ENCODE measurements at regions not wholly inside any gene's neighbourhood (a gene's known extent, or its start where the extent isn't known, plus 50 kb on each side); places are given as distances from the start of the nearest gene placed in this dataset.

DNA sequence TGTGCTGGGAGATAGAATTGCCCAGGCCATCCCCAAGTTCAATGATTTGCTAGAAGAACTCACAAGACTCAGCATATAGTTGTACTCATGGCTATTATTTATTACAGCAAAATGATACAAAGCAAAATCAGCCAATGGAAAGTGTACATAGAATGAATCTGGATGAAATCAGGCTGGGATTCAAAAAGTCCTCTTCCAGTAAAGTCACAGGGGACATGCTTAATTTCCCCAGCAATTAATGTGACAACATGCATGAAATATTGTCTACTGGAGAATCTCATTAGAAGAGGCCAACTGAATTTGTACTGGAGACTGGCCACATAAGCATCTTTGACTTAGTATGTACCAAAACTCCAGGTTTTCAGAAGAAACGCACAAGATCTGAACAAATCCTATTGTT lies 1043.1 kb downstream of the NAALADL2 start:
- no peaks in the 10 kb centered on the region for H3K36me3 ChIP-seq (ENCODE audit: control insufficient read depth, insufficient read depth, low read length)
- TF ChIP-seq CTCF (IDR thresholded peaks at IDR 0.05; ENCODE audit: insufficient read depth, low read length, poor library complexity, severe bottlenecking) = no peak
- no peak for DNase-seq (ENCODE audit: low read depth)
- H3K27me3 ChIP-seq (ENCODE audit: control insufficient read depth, insufficient read depth, low read length) = no peaks in the 10 kb centered on the region
- no peak overlapping the region for H3K4me3 ChIP-seq (ENCODE audit: low read depth, low read length)

GRCh38 chr3:175898194-175898593 lies 1039.1 kb downstream of the NAALADL2 start:
- no peak for TF ChIP-seq CTCF (IDR thresholded peaks at IDR 0.05; ENCODE audit: insufficient read depth, low read length, poor library complexity, severe bottlenecking)
- no peak for DNase-seq (ENCODE audit: low read depth)
- H3K4me3 ChIP-seq (ENCODE audit: low read depth, low read length) = no peak overlapping the region

DNA sequence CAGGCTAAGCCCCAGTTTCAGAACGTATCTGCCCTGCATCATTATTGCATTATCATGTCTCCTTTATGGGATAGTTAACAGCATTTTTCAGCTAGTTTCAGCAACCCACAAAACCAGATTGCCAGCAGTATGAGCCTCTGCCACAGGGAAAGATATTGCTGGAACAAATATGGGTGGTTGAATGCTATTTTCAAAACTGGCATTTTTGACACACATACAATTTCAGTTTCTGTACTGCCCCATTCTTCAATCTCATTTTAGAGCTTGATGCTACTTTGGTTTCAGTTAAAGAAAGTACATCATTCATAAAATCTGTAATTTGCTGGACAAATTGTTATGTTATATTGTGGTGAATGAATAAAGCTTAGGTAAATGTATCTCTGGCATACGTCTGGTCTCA lies 1037.5 kb downstream of the NAALADL2 start:
- H3K36me3 ChIP-seq (ENCODE audit: control insufficient read depth, insufficient read depth, low read length) = no peaks in the 10 kb centered on the region
- H3K4me3 ChIP-seq (ENCODE audit: low read depth, low read length) = no peak overlapping the region
- no peak for DNase-seq (ENCODE audit: low read depth)
- no peak for TF ChIP-seq CTCF (IDR thresholded peaks at IDR 0.05; ENCODE audit: insufficient read depth, low read length, poor library complexity, severe bottlenecking)
- no peaks in the 10 kb centered on the region for H3K27me3 ChIP-seq (ENCODE audit: control insufficient read depth, insufficient read depth, low read length)

More at GRCh38 chr3:175898194-175898593, 1039.1 kb downstream of the NAALADL2 start:
- Histone ChIP-seq H3K36me3 (ENCODE audit: control insufficient read depth, insufficient read depth, low read length) (no peaks in the 10 kb centered on the region), H3K27me3 (ENCODE audit: control insufficient read depth, insufficient read depth, low read length) (no peaks in the 10 kb centered on the region)

- Histone ChIP-seq H3K36me3 (ENCODE audit: control insufficient read depth, insufficient read depth, low read length) (no peaks in the 10 kb centered on the region), H3K27me3 (ENCODE audit: control insufficient read depth, insufficient read depth, low read length) (no peaks in the 10 kb centered on the region), H3K4me3 (ENCODE audit: low read depth, low read length) (no peak overlapping the region)
- TF ChIP-seq CTCF (IDR thresholded peaks at IDR 0.05; ENCODE audit: insufficient read depth, low read length, poor library complexity, severe bottlenecking) = no peak
- DNase-seq (ENCODE audit: low read depth) = no peak
Observed at GRCh38 chr3:175895731-175896130, 1036.6 kb downstream of the NAALADL2 start.

GRCh38 chr3:175893566-175893965 lies 1034.4 kb downstream of the NAALADL2 start:
- H3K4me3 ChIP-seq (ENCODE audit: low read depth, low read length) = no peak overlapping the region
- no peak for TF ChIP-seq CTCF (IDR thresholded peaks at IDR 0.05; ENCODE audit: insufficient read depth, low read length, poor library complexity, severe bottlenecking)
- H3K36me3 ChIP-seq (ENCODE audit: control insufficient read depth, insufficient read depth, low read length) = no peaks in the 10 kb centered on the region
- H3K27me3 ChIP-seq (ENCODE audit: control insufficient read depth, insufficient read depth, low read length) = no peaks in the 10 kb centered on the region
- no peak for DNase-seq (ENCODE audit: low read depth)

DNA sequence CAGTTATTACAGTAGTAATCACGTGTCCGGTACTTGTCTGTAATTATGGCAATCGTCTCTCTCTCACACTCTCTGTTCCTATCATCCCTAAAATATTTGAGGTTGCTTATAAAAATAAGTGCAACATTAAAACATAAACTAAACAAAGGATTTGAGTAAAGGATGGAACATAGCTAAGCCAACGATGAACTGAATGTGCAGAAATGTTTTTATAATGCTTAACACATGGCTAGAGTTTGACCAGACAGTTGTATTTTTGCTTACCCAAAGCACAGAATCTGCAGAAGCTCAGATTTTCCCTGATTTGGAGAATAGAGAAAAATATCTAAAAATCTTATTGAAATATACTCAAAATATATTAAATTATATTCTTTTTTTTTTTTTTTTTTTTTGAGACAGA lies 1030.9 kb downstream of the NAALADL2 start:
- no peak for DNase-seq (ENCODE audit: low read depth)
- no peak for TF ChIP-seq CTCF (IDR thresholded peaks at IDR 0.05; ENCODE audit: insufficient read depth, low read length, poor library complexity, severe bottlenecking)
- no peak overlapping the region for H3K4me3 ChIP-seq (ENCODE audit: low read depth, low read length)
- no peaks in the 10 kb centered on the region for H3K27me3 ChIP-seq (ENCODE audit: control insufficient read depth, insufficient read depth, low read length)
- no peaks in the 10 kb centered on the region for H3K36me3 ChIP-seq (ENCODE audit: control insufficient read depth, insufficient read depth, low read length)

All from kidney epithelial cell (primary cell).